ENCODE measurements at regions not wholly inside any gene's neighbourhood (a gene's known extent, or its start where the extent isn't known, plus 50 kb on each side); places are given as distances from the start of the nearest gene placed in this dataset.

GRCh38 chr5:98454904-98455303 lies 318.6 kb upstream of the RGMB start:
- TF ChIP-seq CTCF (IDR thresholded peaks at IDR 0.05; ENCODE audit: low read length) (no peak), EZH2 (IDR thresholded peaks at IDR 0.05; ENCODE audit: borderline replicate concordance, low read length) (no peak)
- Histone ChIP-seq H3K4me1 (ENCODE audit: insufficient read depth, low read length, severe bottlenecking) (no peaks in the 10 kb centered on the region), H3K4me3 (ENCODE audit: low read depth, low read length, poor library complexity, severe bottlenecking) (no peak overlapping the region), H3K27me3 (ENCODE audit: insufficient read depth, low read length) (no peaks in the 10 kb centered on the region), H3K9me3 (ENCODE audit: low read length) (no peaks in the 10 kb centered on the region), H4K20me1 (ENCODE audit: insufficient read depth, low read length) (no peaks in the 10 kb centered on the region), H3F3A (ENCODE audit: insufficient read depth, low read length) (no peaks in the 10 kb centered on the region), H3K9ac (ENCODE audit: low read length) (no peak overlapping the region), H2AFZ (ENCODE audit: low read length) (no peak overlapping the region), H3K79me2 (ENCODE audit: insufficient read depth, low read length) (no peaks in the 10 kb centered on the region), H3K9me2 (ENCODE audit: low read depth, low read length) (no peaks in the 10 kb centered on the region), H3K27ac (ENCODE audit: low read depth, low read length, poor library complexity, severe bottlenecking) (no peak overlapping the region), H3K4me2 (ENCODE audit: low read length) (no peak overlapping the region), H3K36me3 (ENCODE audit: insufficient read depth, low read length) (no peaks in the 10 kb centered on the region)

- no peaks in the 10 kb centered on the region for H3K27me3 ChIP-seq (ENCODE audit: insufficient read depth, low read length)
- H3K27ac ChIP-seq (ENCODE audit: low read depth, low read length, poor library complexity, severe bottlenecking): no peak overlapping the region
- no peak overlapping the region for H3K4me2 ChIP-seq (ENCODE audit: low read length)
- H3K9me3 ChIP-seq (ENCODE audit: low read length): no peaks in the 10 kb centered on the region
- no peak overlapping the region for H3K9ac ChIP-seq (ENCODE audit: low read length)
- H2AFZ ChIP-seq (ENCODE audit: low read length): no peak overlapping the region
- no peaks in the 10 kb centered on the region for H3F3A ChIP-seq (ENCODE audit: insufficient read depth, low read length)
- H3K4me1 ChIP-seq (ENCODE audit: insufficient read depth, low read length, severe bottlenecking): no peaks in the 10 kb centered on the region
- H3K9me2 ChIP-seq (ENCODE audit: low read depth, low read length): no peaks in the 10 kb centered on the region
- TF ChIP-seq EZH2 (IDR thresholded peaks at IDR 0.05; ENCODE audit: borderline replicate concordance, low read length): no peak
- no peaks in the 10 kb centered on the region for H3K79me2 ChIP-seq (ENCODE audit: insufficient read depth, low read length)
- no peaks in the 10 kb centered on the region for H4K20me1 ChIP-seq (ENCODE audit: insufficient read depth, low read length)
- H3K4me3 ChIP-seq (ENCODE audit: low read depth, low read length, poor library complexity, severe bottlenecking): no peak overlapping the region
- H3K36me3 ChIP-seq (ENCODE audit: insufficient read depth, low read length): no peaks in the 10 kb centered on the region
Observed at GRCh38 chr5:98455665-98456064, 317.8 kb upstream of the RGMB start.

- H3K27me3 ChIP-seq (ENCODE audit: insufficient read depth, low read length): no peaks in the 10 kb centered on the region
- H3K4me3 ChIP-seq (ENCODE audit: low read depth, low read length, poor library complexity, severe bottlenecking): no peak overlapping the region
- H3K4me2 ChIP-seq (ENCODE audit: low read length): no peak overlapping the region
- no peaks in the 10 kb centered on the region for H3F3A ChIP-seq (ENCODE audit: insufficient read depth, low read length)
- no peaks in the 10 kb centered on the region for H3K79me2 ChIP-seq (ENCODE audit: insufficient read depth, low read length)
- no peaks in the 10 kb centered on the region for H3K9me2 ChIP-seq (ENCODE audit: low read depth, low read length)
- no peak overlapping the region for H3K9ac ChIP-seq (ENCODE audit: low read length)
- no peaks in the 10 kb centered on the region for H3K4me1 ChIP-seq (ENCODE audit: insufficient read depth, low read length, severe bottlenecking)
- no peaks in the 10 kb centered on the region for H4K20me1 ChIP-seq (ENCODE audit: insufficient read depth, low read length)
- no peaks in the 10 kb centered on the region for H3K9me3 ChIP-seq (ENCODE audit: low read length)
- H2AFZ ChIP-seq (ENCODE audit: low read length): no peak overlapping the region
- TF ChIP-seq EZH2 (IDR thresholded peaks at IDR 0.05; ENCODE audit: borderline replicate concordance, low read length) (no peak), CTCF (IDR thresholded peaks at IDR 0.05; ENCODE audit: low read length) (no peak)
- no peaks in the 10 kb centered on the region for H3K36me3 ChIP-seq (ENCODE audit: insufficient read depth, low read length)
- no peak overlapping the region for H3K27ac ChIP-seq (ENCODE audit: low read depth, low read length, poor library complexity, severe bottlenecking)
Observed at GRCh38 chr5:98458004-98458403, 315.5 kb upstream of the RGMB start.

- Histone ChIP-seq H3F3A (ENCODE audit: insufficient read depth, low read length) (no peaks in the 10 kb centered on the region), H2AFZ (ENCODE audit: low read length) (no peak overlapping the region), H3K4me1 (ENCODE audit: insufficient read depth, low read length, severe bottlenecking) (no peaks in the 10 kb centered on the region), H3K9ac (ENCODE audit: low read length) (no peak overlapping the region), H3K4me2 (ENCODE audit: low read length) (no peak overlapping the region), H3K27ac (ENCODE audit: low read depth, low read length, poor library complexity, severe bottlenecking) (no peak overlapping the region), H3K79me2 (ENCODE audit: insufficient read depth, low read length) (no peaks in the 10 kb centered on the region), H3K9me3 (ENCODE audit: low read length) (no peaks in the 10 kb centered on the region), H3K4me3 (ENCODE audit: low read depth, low read length, poor library complexity, severe bottlenecking) (no peak overlapping the region), H4K20me1 (ENCODE audit: insufficient read depth, low read length) (no peaks in the 10 kb centered on the region), H3K9me2 (ENCODE audit: low read depth, low read length) (no peaks in the 10 kb centered on the region), H3K36me3 (ENCODE audit: insufficient read depth, low read length) (no peaks in the 10 kb centered on the region), H3K27me3 (ENCODE audit: insufficient read depth, low read length) (no peaks in the 10 kb centered on the region)
- TF ChIP-seq EZH2 (IDR thresholded peaks at IDR 0.05; ENCODE audit: borderline replicate concordance, low read length): no peak
- no peak for TF ChIP-seq CTCF (IDR thresholded peaks at IDR 0.05; ENCODE audit: low read length)
Observed at GRCh38 chr5:98458726-98459125, 314.7 kb upstream of the RGMB start.

All from OCI-LY1 (cell line).